MM.1S (cell line): ENCODE measurements at regions not wholly inside any gene's neighbourhood (a gene's known extent, or its start where the extent isn't known, plus 50 kb on each side); places are given as distances from the start of the nearest gene placed in this dataset.

Experiments used
- CTCF ChIP-seq: fragments of 300-600 bp; sonication (generic); IDR thresholded peaks from 2 replicates; pipeline ENCODE4 v1.5.1; 2016; ENCODE audit warnings: antibody characterized with exemption, low read length, mixed read lengths
- EZH2 ChIP-seq: fragments of 300-600 bp; sonication (generic); optimal IDR thresholded peaks from 2 replicates; pipeline ENCODE3; 2017; ENCODE audit warnings: low read depth, mild to moderate bottlenecking, antibody characterized with exemption, low read length, mixed read lengths
- EZH2phosphoT487 ChIP-seq: fragments of 300-600 bp; sonication (generic); IDR thresholded peaks from 2 replicates; pipeline ENCODE4 v1.6.1; 2018; ENCODE audit warnings: antibody characterized with exemption, low read length

- TF ChIP-seq CTCF (no peak), EZH2 (no peak), EZH2phosphoT487 (no peak)
These were observed 226.4 kb downstream of the FAM181B start for GRCh38 chr11:82507288-82507687.
